NCI-H2196 (cell line): ENCODE measurements at regions not wholly inside any gene's neighbourhood (a gene's known extent, or its start where the extent isn't known, plus 50 kb on each side); places are given as distances from the start of the nearest gene placed in this dataset.

ENCODE experiments used
- DNase-seq: peaks from one replicate; lab custom pipeline; 2025; ENCODE audit not compliant: unreplicated experiment; lab: John Stamatoyannopoulos, UW

DNA sequence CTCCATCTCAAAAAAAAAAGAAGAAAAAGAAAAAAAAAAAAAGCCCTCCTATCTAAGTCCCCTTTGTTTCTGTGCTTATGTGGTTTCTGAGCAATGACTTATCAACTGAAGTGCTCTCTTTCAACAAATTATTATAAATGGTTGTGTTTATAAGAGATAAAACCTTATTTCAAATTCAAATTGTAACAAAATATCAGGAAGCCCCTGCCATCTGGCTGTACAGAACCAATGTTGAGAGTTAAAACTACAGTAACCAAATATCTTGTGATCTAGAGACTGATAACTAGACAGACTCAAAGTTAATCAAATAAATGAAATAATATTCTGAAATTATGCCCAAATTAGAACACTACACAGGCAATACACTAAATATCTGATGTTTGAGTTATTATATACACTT is 143.0 kb upstream of the CPNE8 start:
- DNase-seq, result no peak

DNA sequence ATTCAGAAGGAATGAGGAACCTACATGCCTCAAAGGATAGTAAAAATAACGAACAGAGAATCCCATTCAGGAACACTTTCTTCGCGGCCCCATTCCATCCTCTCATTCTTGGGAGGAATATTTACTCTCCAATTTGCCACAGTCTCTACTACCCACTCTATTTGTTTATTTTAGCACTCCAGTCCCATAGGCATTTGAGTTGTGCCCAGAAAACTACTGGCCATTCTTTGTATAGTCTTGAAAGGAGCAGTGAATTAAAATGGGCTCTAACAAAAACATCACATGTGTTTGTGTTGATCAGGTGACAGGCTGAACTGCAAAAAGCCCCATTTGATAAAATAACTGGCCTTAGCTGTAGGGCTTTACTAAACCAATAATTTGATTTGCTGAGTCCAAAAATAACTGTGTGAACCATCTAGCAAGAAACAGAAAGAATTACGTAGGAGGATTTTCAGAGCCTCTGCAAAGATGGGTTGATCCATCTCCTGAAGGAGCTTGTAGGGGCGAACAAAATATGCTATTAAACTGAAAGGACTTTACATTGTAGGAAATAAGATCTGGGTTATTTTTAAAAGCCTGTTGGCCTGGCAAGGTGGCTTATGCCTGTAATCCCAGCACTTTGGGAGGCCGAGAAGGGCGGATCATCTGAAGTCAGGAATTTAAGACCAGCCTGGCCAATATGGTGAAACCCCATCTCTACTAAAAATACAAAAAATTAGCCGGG is 142.3 kb upstream of the CPNE8 start:
- no peak for DNase-seq

DNA sequence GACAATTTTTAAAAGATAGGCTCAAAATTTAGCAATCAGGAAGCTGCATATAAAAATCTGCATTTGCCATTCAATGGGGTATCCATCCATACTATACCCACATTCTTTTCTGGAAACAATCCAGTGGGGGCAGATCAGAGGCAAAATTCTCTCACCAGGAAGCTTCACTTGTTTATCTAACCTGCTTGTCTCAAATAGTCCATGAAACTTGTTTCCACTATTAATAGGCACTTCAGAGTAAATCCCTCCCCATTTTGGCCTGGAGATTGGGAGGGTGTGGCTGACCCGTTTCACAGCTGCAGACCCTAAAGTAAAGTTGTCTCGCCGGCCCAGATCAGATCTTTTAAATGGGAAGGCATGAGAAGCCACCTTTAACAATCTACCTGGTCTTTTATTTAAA is 139.4 kb upstream of the CPNE8 start:
- DNase-seq, result no peak

DNA sequence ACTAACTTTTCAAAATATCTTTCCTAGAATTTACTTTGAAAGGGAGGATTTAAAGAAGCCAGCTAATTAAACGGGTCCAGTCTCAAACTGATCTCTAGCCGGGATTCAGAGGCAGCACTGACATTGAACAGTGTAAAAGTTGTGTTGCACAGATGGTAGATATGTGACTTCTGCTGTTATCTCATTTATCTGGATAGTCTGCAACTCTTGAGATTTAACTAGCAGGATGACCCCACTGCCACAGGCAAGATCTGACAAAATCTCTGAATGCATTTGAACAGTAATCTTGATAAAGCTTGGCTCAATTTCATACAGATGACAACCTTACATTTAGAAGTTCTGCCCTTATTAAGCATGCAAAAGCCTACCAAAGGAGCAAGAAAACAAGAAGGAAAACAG is 138.0 kb upstream of the CPNE8 start:
- DNase-seq, result no peak

DNA sequence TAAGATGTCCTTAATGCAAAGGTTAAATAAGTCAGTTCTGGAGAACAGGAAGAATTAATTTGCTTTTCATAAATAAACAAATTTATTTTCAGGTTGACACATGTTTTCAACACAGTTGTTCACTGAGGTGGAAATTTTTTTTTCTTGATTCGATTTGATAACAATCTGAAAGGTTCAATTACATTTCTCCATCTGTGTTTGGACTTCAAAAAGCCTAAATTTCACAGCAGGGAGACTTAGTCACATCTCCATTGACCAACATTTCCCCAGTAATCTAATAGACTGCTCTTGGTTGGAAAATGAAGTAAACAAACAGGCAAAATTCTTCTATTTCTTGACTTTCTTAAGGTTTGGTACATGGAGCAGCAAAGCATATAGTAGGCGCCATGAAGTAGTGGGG is 134.9 kb upstream of the CPNE8 start:
- no peak for DNase-seq

DNA sequence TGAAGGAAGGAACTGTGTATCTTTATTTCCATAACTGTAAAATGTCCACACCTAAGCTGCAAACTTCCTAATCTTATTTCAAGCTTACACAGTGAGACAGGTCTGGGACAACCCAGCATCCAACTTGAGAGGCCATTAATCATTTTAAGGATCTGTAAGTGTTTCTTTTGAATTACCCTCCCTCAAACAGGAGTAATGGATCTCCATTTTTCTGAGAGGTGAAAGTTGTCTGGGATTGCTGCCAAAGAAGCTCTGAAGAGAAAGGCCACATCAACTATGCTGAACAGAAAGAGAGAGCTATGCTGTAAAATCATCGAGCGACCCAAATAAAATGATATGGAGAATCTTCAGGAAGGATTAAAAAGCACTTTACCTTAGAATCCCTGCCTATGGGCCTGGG is 131.7 kb upstream of the CPNE8 start:
- no peak for DNase-seq

DNA sequence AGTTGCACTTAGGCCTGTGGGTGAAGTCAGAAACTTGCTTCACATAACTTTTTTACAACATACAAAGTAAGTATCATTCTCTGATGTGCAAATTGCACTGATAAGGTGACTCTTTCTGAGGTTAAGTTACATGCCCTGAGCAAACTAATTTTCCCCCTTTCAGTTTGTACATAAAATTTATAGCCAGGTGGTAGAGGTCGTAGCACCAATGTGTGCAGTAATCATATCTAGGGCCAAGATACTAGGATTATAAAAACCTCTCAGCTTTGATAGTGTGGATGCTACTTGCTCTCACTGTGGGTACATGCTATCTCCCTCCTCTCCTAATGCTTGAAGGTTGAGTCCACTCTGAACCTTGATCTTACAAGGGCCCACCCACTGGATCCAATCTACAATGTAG is 130.7 kb upstream of the CPNE8 start:
- DNase-seq, result no peak

DNA sequence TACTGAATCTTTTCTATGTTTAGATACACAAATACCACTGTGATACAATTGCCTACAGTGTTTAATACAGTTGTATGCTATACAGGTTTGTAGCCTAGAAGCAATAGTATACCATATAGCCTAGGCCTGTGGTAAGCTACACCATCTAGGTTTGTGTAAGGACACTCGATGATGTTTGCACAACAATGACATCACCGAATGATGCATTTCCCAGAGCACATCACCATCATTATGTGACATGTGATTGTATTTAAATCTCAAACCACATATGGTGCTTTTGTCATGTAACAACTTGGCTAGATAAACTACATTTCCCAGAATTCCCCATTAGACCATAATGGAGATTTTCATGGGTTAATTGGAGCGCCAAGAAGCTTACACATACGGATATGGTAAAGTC is 128.4 kb upstream of the CPNE8 start:
- no peak for DNase-seq

DNA sequence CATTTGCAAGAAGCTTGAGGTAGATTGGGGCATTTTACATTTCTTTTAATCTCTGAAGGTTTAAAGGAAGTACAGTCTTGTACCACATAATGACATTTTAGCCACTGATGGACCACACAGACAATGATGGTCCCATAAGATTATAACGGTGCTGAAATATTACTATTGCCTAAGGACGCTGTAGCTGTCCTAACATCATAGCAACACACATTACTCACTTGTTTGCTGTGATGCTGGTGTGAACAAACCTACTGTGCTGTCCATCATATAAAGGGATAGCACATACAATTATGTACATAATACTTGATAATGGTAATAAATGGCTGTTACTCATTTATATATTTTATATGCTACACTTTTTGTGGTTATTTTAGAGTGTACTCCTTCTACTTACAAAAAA is 127.1 kb upstream of the CPNE8 start:
- no peak for DNase-seq

DNA sequence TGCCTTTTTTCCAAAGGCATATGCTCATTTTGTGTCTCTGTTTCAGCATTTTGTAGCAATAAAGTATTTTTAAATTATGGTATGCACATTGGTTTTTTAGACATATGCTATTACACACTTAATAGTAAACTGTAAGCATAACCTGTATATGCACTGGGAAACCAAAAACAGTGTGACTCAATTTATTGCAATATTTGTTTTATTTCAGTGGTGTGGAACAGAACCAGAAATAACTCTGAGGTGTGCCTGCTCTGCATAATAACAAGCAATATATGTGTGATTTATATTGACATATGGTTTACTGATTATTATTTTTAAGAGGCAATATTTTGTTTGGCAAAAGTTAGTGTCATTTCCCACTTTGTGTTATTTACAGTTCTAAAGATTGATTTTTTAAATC is 126.6 kb upstream of the CPNE8 start:
- DNase-seq, result no peak

DNA sequence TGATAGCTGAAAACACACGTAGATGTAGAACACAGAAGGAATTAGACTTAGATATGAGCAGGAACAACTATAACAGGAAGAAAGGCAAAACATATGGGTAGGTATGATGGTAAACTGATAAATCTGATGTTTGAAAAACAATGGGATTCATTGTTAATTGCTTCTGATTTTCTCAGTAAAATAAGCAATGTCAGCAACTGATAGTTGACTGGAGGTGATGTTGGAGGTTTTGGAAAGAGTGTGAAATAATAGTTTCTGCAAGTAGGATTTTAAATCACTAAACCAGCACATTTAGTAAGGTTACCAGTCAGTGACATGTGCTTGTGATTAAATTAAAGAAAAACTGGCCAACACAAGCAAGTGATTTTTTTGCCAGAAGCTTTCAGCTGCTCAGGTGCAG is 123.0 kb upstream of the CPNE8 start:
- DNase-seq, result no peak

DNA sequence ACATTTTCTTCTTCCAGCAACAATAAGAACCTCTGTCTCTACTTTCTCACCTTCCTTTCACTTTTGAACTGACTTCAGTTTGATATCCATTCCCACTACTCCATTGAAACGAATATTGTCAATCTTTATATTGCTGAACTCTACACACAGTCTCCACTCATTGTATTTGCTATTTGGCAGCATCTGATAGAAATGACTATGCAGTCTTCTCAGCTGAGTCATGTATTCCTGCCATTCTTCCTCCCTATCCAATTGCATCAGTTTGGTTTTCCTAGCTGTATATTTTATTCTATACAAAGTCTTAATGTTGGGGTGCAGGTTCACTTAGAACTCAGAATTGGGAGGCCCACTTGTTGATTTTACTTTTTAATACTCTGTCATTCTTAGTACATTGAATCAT is 107.5 kb upstream of the CPNE8 start:
- no peak for DNase-seq

DNA sequence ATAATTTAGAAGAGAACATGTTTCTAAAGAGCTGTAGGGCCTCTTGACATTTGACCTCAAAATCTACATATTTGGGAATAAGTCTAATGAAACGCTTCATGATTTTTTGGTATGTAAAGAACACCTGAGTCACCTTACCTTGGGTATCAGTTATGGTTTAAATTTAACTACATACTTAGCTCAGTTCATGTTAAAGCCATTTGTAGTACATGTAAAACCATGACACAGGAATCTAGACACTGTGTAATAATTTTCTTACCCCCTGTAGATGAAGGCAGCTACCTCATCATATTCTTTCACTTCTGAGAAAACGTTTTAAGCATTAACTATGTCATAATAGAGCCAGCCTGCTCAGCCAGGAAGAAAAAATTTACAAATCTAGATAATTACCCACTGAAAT is 105.8 kb upstream of the CPNE8 start:
- no peak for DNase-seq

DNA sequence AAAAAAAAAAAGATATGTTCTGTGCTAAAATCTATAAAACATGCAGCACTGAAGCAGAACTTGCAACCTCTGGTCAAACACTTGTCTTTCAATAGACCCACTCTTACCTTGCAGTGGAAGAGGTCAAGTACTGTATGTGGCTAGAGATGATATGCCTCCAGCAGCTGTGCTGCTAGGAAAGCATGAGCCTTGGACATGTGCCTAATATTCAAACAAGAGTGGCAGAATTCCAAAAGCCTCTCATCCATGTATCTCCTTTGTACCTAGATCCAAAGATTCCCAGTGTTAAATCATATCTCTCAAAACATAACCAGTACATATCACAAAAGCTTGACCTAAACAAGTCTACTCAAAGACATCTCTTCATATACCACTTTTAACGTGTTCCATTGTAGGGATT is 105.0 kb upstream of the CPNE8 start:
- DNase-seq, result no peak

DNA sequence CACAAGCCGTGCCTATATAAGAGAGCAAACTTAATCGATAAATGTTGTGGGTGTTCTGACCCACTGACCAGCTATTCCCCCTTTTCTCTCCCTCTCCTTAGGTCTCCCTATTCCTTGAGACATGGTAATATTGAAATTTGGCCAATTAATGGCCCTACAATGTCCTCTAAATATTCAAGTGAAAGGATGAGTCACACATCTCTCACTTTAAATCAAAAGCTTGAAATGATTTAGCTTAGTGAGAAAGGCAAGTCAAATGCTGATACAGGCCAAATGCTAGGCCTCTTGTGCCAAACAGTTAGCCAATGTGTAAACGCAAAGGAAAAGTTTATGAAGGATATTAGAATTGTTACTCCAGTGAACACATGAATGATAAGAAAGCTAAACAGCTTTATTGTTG is 102.2 kb upstream of the CPNE8 start:
- no peak for DNase-seq

DNA sequence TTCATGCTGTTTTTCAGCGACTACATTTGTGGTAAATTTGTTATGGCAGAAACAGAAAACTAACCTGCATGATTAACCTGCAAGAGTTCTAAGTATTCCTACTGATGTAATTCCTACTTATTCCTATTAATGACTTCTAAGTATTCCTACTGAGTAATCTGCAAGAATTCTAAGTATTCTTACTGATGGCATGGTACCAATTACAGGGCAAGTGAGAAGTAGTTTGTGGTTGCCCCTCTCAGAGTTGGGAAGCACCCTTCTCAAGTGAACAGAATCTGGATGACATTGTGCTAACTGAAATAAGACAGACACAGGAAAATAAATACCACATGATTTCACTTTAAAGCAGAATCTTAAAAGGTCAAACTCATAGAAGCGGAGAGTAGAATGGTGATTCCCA is 100.9 kb upstream of the CPNE8 start:
- DNase-seq, result no peak

DNA sequence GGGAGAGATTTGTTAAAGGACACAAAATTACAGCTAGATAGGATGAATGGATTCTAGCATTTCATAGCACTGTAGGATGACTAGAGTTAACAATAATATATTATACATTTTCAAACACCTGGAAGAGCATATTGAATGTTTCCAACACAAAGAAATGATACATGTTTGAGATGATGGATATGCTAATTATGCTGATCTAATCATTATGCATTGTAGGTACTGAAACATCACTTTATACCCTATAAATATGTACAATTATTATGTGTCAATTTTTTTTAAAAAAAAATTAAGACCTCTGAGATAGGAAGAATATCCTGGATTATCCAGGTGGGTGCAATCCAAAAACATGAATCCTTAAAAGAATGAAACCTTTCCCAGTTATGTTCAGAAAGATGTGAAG is 100.3 kb upstream of the CPNE8 start:
- no peak for DNase-seq

DNA sequence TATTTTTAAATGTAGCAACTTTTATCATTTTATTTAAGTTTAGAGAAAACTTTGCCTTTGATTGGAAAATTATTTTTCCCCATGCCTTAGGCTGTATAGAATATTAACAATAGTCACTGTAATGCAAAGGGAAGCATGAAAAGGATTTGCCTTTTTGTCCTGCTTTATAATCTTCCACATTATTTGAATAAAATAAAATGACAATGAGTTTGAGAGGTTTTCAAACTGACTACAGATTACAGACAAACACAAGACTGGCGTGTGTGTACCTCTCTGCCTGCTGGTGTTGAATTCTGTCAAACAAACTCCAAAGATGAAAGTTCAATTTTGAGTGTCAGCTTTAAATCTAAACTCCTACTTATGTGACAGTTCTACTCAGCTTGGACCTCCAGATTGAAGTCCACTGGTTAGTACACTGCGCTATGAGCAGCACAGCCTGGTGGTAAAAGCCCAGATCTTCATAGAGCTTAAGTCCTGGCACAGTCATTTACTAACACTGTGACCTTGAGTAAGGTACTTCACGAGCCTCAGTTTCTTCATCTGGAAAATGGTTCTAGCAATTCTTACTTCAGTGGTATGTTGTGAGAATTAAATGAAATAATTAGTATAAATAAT is 98.3 kb upstream of the CPNE8 start:
- no peak for DNase-seq

DNA sequence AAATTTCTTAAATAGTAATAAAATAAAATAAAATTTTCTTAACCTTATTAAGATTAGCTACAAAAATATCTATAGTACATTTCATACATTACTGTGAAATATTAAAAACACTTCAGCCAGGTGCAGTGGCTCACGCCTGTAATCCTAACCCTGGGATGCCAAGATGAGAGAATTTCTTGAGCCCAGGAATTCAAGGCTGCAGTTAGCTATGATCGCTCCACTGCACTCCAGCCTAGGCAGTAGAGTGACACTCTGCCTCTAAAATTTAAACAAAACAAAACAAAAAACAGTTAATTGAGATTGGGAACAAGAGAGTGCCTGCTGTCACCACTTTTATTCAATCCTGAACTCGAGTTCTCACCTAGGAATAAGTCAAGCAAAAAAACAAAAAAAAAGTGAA is 95.0 kb upstream of the CPNE8 start:
- DNase-seq, result no peak

DNA sequence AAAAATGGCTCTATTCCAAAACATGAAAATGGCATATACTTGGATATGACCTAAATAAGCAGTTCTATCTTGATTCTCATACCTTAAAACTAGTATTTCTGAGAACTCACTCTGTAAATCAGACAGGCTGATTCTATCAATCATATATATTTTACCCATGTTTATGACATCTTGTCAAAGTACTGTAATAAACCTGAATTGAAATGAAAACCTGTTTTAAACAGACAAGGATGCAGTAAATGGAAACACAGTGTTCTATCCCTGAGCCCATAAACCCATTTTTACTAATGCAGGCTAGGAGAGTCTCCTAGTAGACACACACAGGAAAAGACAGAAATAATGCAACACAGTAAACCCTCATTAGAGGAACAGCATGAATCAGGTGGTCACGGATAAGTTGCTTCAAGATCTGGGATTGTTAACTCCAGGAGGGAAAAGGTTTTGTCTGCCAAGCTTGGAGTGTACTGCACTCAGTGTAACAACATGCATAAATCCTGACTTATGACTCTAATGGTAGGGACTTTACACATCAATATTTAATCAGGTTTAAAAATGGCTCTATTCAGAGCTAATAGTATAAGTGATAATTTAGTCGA is 93.6 kb upstream of the CPNE8 start:
- DNase-seq, result no peak

DNA sequence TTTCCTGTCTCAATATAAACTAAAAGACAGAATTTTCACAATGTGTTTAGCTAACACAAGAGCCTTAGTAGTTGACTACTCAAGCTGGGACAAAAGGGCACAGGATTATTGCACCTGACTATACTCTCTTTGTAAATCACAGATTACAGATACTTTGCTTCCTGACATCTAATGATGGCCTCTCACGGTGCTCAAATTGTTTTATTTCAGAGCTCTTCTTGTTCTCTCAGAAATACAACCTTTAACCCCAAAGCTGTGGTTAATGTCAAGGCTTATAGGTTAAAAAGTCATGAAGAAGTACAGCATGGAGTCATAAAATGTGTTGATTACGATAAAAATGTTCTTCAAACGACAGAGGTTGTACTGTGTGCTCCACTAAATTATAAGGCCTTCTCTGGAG is 89.9 kb upstream of the CPNE8 start:
- DNase-seq, result no peak

DNA sequence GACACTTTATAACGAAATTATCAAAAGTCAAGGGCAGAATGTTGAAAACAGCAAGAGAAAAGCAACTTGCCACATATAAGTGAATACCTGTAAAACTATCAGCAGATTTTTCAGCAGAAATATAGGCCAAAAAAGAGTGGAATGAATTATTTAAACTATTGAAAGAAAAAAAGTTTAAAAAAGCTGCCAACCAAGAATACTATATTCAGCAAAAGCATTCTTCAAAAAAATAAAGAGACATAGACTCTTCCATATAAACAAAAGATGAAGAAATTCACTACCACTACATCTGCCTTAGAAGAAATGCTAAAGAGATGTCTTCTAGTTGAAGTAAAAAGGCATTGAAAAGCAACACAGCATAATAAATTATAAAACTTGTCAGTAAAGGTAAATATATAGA is 80.6 kb upstream of the CPNE8 start:
- DNase-seq, result no peak

DNA sequence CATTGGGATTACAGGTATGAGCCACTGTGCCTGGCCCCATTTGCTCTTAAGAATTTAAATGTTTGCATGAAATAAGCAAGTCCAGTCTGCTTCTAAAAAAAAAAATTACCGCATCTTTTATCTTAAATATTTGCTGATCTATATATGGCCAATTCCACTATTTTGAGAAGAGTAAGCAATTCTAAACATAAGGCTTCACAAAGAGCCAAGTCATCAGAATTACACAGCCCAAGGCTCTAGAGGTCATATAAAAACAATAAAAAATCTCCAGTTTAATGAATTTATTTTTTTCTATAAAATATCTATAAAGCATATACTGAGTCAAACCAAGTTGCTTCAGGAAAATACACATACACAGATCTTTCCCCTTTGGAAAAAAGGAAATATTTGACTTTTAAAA is 79.0 kb upstream of the CPNE8 start:
- DNase-seq, result no peak
